Uterus (tissue), 3 donors: ENCODE measurements at regions not wholly inside any gene's neighbourhood (a gene's known extent, or its start where the extent isn't known, plus 50 kb on each side); places are given as distances from the start of the nearest gene placed in this dataset.

Source experiments
- DNase-seq, 2 donors: peaks; one replicate each; pipeline ENCODE4 v3.0.0-alpha.2; 2019 to 2020
- H3K27ac ChIP-seq, 2 donors: fragments of 200-600 bp; sonication (generic); 1 replicate in 1 of 2; 2 replicates in 1 of 2; pipeline ENCODE4 v1.5.1; 2016 to 2018
- H3K27me3 ChIP-seq, 2 donors: fragments of 200-600 bp; sonication (generic); one replicate each; pipeline ENCODE4 v1.5.1; 2018 to 2019; ENCODE audit warnings: control low read depth in 1 of 2
- H3K36me3 ChIP-seq, 2 donors: fragments of 200-600 bp; sonication (generic); one replicate each; pipeline ENCODE4 v1.5.1; 2019; ENCODE audit warnings: control low read depth in 1 of 2
- H3K4me1 ChIP-seq, 2 donors: fragments of 200-600 bp; sonication (generic); one replicate each; pipeline ENCODE4 v1.5.1; 2018 to 2019; ENCODE audit warnings: control low read depth in 1 of 2
- H3K4me3 ChIP-seq, 2 donors: fragments of 200-600 bp; sonication (generic); 1 replicate in 1 of 2; 2 replicates in 1 of 2; pipeline ENCODE4 v1.5.1; 2018 to 2019; ENCODE audit warnings: mild to moderate bottlenecking in 1 of 2
- H3K9me3 ChIP-seq, 2 donors: fragments of 200-600 bp; sonication (generic); one replicate each; pipeline ENCODE4 v1.5.1; 2019; ENCODE audit warnings: control low read depth in 1 of 2
- POLR2A ChIP-seq, 2 donors: fragments of 450-650 bp; IDR thresholded peaks; one replicate each; pipeline ENCODE4 v1.6.1; 2016; ENCODE audit warnings: antibody characterized with exemption in 2 of 2, mild to moderate bottlenecking in 1 of 2, moderate library complexity in 1 of 2
- intact Hi-C: fragments of 100-400 bp; cut with DNase I; formaldehyde crosslinking; loops from one replicate; pipeline ENCODE4 v1.15.1; 2023; ENCODE audit warnings: low total_unique reads
- TF ChIP-seq, protein P1 (sequence below), 4 experiments: fragments of 200-600 bp in 2 of 4; fragments of 450-650 bp in 2 of 4; sonication (generic) in 2 of 4; IDR thresholded peaks; one replicate each; pipeline ENCODE4 v1.5.1; 2016 to 2019; ENCODE audit warnings: antibody characterized with exemption in 4 of 4, mild to moderate bottlenecking in 2 of 4, moderate library complexity in 1 of 4
- donor health status: DM: yes; HTN: yes; CAD: no.

DNA sequence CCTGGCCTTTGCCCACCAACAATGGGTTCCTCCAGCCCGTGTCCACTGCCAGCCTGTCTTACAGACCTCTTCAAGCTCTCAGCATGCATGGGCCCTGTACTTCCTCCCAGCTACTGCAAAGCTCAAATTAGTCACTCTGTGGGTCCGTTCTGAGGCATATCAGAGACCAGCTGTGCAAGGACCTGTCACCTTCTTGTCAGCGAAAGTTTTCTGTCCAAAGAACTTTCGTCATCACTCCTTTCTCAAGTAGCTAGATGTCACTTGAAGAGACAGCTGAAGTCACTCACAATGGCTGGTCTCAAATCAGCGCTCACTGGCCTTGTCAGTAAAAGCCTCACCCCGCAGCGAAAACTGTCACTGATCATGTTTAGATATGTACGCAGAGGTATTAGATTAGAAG, 91.4 kb upstream of the DYNLRB2 start:
- intact Hi-C loops, result no loop called here

DNA sequence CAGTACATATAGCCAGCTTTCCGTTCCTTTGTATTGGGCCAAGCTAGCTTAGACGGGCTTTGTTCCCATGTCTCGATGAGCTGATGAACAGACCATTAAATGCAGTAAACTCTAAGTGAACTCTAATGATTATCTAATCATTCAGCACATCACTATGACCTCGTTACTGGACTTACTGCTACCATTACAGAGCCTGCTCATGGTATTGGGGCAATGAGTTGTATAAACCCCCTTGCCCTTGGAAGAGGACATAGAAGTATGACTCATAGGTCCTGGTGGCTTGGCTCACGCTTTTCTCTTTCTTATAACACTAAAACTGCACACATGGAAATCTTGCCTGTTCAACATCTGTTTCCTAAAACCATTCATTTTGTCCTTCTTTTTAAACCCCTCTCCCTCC, 93.6 kb upstream of the DYNLRB2 start:
- no peak overlapping the region for H3K4me3 ChIP-seq
- TF ChIP-seq, protein P1, sequence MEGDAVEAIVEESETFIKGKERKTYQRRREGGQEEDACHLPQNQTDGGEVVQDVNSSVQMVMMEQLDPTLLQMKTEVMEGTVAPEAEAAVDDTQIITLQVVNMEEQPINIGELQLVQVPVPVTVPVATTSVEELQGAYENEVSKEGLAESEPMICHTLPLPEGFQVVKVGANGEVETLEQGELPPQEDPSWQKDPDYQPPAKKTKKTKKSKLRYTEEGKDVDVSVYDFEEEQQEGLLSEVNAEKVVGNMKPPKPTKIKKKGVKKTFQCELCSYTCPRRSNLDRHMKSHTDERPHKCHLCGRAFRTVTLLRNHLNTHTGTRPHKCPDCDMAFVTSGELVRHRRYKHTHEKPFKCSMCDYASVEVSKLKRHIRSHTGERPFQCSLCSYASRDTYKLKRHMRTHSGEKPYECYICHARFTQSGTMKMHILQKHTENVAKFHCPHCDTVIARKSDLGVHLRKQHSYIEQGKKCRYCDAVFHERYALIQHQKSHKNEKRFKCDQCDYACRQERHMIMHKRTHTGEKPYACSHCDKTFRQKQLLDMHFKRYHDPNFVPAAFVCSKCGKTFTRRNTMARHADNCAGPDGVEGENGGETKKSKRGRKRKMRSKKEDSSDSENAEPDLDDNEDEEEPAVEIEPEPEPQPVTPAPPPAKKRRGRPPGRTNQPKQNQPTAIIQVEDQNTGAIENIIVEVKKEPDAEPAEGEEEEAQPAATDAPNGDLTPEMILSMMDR (IDR thresholded peaks at IDR 0.05), result no peak
- no peak for TF ChIP-seq POLR2A (IDR thresholded peaks at IDR 0.05)
- DNase-seq, result no peak
- no peaks in the 10 kb centered on the region for H3K4me1 ChIP-seq
- intact Hi-C loops, result no loop called here
- no peak overlapping the region for H3K27ac ChIP-seq
- no peaks in the 10 kb centered on the region for H3K36me3 ChIP-seq
- H3K9me3 ChIP-seq, result no peaks in the 10 kb centered on the region
- H3K27me3 ChIP-seq, result no peaks in the 10 kb centered on the region

More for the DNA sequence above, 91.4 kb upstream of the DYNLRB2 start:
- DNase-seq, result no peak
- Histone ChIP-seq H3K4me3 (no peak overlapping the region), H3K9me3 (no peaks in the 10 kb centered on the region), H3K4me1 (no peaks in the 10 kb centered on the region), H3K27me3 (no peaks in the 10 kb centered on the region), H3K36me3 (no peaks in the 10 kb centered on the region), H3K27ac (no peak overlapping the region)
- TF ChIP-seq POLR2A (IDR thresholded peaks at IDR 0.05), result no peak

DNA sequence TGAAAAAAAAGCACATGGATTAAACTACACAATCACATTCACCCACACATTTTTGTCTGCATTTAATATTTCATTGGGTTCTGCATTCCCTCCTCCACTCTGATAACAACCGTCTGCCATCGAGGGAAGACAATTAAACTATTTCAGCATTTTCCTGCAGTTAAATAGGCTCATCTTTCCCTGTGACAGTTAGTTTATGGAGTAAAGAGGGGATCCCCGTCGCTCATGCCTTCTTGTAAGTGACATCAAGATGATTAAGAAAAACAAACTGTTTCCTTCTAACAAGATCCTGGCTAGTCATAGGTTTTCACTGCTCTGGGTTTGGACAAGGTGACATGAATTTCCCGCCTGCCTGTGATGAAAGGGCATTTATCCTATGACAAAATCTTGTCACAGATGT, 98.0 kb upstream of the DYNLRB2 start:
- DNase-seq, result no peak
- no peak overlapping the region for H3K4me3 ChIP-seq
- no peaks in the 10 kb centered on the region for H3K9me3 ChIP-seq
- H3K4me1 ChIP-seq, result no peaks in the 10 kb centered on the region
- H3K36me3 ChIP-seq, result no peaks in the 10 kb centered on the region
- H3K27ac ChIP-seq, result no peak overlapping the region
- H3K27me3 ChIP-seq, result no peaks in the 10 kb centered on the region
- TF ChIP-seq, protein P1 (IDR thresholded peaks at IDR 0.05), result no peak
- TF ChIP-seq POLR2A (IDR thresholded peaks at IDR 0.05), result no peak
- intact Hi-C loops, result no loop called here

DNA sequence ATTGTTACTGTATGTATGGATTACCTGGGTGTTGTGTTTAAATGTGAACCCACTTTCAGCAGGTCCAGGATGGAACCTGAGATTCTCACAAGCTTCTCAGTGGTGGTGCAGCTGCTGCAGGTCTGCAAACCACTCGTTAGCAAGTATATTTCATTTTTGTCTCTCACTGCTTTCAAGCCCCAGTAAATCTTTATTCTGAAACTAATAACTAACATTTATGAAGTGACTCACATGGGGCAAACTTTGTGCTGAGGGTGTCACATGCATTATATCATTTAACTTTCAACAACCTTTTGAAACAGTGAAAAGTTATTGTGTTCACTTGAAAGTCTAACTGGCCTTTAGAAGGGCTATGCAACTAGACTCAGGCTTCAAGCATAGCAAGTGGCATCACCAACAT, 98.9 kb upstream of the DYNLRB2 start:
- no peaks in the 10 kb centered on the region for H3K36me3 ChIP-seq
- TF ChIP-seq POLR2A (IDR thresholded peaks at IDR 0.05), result no peak
- TF ChIP-seq, protein P1 (IDR thresholded peaks at IDR 0.05), result no peak
- no peak overlapping the region for H3K4me3 ChIP-seq
- H3K9me3 ChIP-seq, result no peaks in the 10 kb centered on the region
- DNase-seq, result no peak
- H3K27ac ChIP-seq, result no peak overlapping the region
- no peaks in the 10 kb centered on the region for H3K4me1 ChIP-seq
- H3K27me3 ChIP-seq, result no peaks in the 10 kb centered on the region
- intact Hi-C loops, result no loop called here

DNA sequence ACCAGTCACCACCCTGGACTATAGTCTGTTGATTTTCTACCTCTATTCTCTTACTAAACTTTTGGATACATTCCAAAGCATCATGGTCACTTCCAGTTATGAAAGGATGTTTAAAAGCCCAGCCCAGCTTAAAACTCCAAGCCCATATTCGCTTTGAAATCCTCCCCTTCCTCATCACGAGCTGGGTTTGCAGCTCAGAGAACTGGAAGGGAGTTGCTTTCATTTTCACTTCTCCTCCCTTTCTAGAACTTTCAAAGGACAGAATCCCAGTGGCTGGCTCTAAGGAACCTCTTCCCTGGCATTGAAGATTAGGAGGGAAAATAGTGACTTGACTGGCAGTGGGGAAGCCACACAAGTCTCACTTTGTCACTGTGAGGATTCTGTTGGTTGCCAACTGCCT, 100.1 kb upstream of the DYNLRB2 start:
- no peaks in the 10 kb centered on the region for H3K27me3 ChIP-seq
- no peak for DNase-seq
- H3K9me3 ChIP-seq, result no peaks in the 10 kb centered on the region
- intact Hi-C loops, result no loop called here
- no peak overlapping the region for H3K4me3 ChIP-seq
- no peak for TF ChIP-seq POLR2A (IDR thresholded peaks at IDR 0.05)
- TF ChIP-seq, protein P1 (IDR thresholded peaks at IDR 0.05), result no peak
- H3K27ac ChIP-seq, result no peak overlapping the region
- H3K4me1 ChIP-seq, result no peaks in the 10 kb centered on the region
- H3K36me3 ChIP-seq, result no peaks in the 10 kb centered on the region

DNA sequence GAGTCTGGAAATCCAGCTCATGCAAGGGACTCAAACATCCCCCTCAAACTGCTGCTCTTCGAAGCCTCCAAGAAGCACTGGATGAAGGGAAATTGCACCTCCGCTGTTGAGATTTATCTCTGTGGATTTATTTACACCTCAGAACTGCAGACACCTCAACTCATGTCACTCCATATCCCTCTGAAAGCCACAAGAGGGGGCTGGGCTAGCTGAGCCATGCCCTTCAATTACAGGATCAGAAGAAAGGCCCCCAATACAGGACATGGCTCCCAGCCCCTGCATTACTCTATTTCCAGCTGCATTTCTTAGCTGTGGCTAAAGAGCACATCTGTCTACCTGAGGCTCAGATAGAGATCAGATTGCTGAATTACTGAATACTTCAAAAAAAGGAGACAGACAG, 103.1 kb upstream of the DYNLRB2 start:
- H3K9me3 ChIP-seq, result no peaks in the 10 kb centered on the region
- intact Hi-C loops, result no loop called here
- H3K27ac ChIP-seq, result no peak overlapping the region
- TF ChIP-seq POLR2A (IDR thresholded peaks at IDR 0.05), result no peak
- TF ChIP-seq, protein P1 (IDR thresholded peaks at IDR 0.05), result no peak
- no peak overlapping the region for H3K4me3 ChIP-seq
- H3K36me3 ChIP-seq, result no peaks in the 10 kb centered on the region
- no peaks in the 10 kb centered on the region for H3K4me1 ChIP-seq
- no peaks in the 10 kb centered on the region for H3K27me3 ChIP-seq
- DNase-seq, result no peak
